HepG2 (cell line): ENCODE measurements at regions not wholly inside any gene's neighbourhood (a gene's known extent, or its start where the extent isn't known, plus 50 kb on each side); places are given as distances from the start of the nearest gene placed in this dataset.

Source experiments
- ATAC-seq: fragments of 200-7000 bp; cut with Tn5 transposase; 3 replicates; pipeline ENCODE4 v1.9.1; 2020; ENCODE audit warnings: mild to moderate bottlenecking, moderate library complexity
- BruUV-seq: library from RNA; stranded (reverse); fragments of 400-500 nt; replicated peaks from 2 replicates; lab custom pipeline; 2021; lab: Mats Ljungman, UMichigan
- CTCF ChIA-PET: fragments of 300-600 bp; formaldehyde crosslinking; extraction: SDS; loops from one replicate; lab custom pipeline; 2021; ENCODE audit warnings: low total read pairs, inconsistent platforms, low intra/inter-chr PET ratio; lab: Yijun Ruan, JAX
- POLR2A ChIA-PET: fragments of 350-600 bp; sonication (Branson Sonifier 250); formaldehyde crosslinking; loops from one replicate; lab custom pipeline; 2020; ENCODE audit warnings: antibody characterized with exemption, inconsistent platforms; lab: Yijun Ruan, JAX
- DNase-seq: peaks from one replicate; pipeline ENCODE4 v3.0.0-alpha.2; 2015; ENCODE audit warnings: low spot score
- FAIRE-seq: peaks from 3 replicates; lab custom pipeline; 2011; peaks lifted over from hg19 to GRCh38; lab: Jason Lieb, UNC
- H2AFZ ChIP-seq: one replicate; pipeline ENCODE4 v1.6.1; 2011; ENCODE audit warnings: low read length, inconsistent platforms
- H3K27ac ChIP-seq: fragments of 300-600 bp; 3 replicates; pipeline ENCODE4 v1.8.0; 2011; ENCODE audit warnings: mixed run types, mild to moderate bottlenecking, mixed read lengths, low read length, inconsistent platforms; ENCODE audit not compliant: insufficient read depth; ENCODE audit errors: extremely low read length
- H3K27me3 ChIP-seq, 2 experiments: fragments of 200-600 bp in 1 of 2; 2 replicates in 1 of 2; 3 replicates in 1 of 2; pipeline versions ENCODE4 v1.6.0 to v1.8.0; 2011; ENCODE audit warnings: low read length in 2 of 2, mild to moderate bottlenecking in 2 of 2, moderate library complexity in 2 of 2, inconsistent platforms in 1 of 2; ENCODE audit not compliant: insufficient read depth in 2 of 2, control insufficient read depth in 1 of 2
- H3K36me3 ChIP-seq, 2 experiments: fragments of 200-600 bp in 1 of 2; replicated peaks in 1 of 2; 2 replicates in 1 of 2; 3 replicates in 1 of 2; pipeline versions ENCODE4 v1.5.1 to v1.8.0; 2011; ENCODE audit warnings: low read length in 2 of 2, inconsistent platforms in 1 of 2; ENCODE audit not compliant: insufficient read depth in 2 of 2, control insufficient read depth in 1 of 2
- H3K4me1 ChIP-seq: 2 replicates; pipeline ENCODE4 v1.5.1; 2012; ENCODE audit warnings: low read length, inconsistent platforms; ENCODE audit not compliant: insufficient read depth
- H3K4me2 ChIP-seq: 2 replicates; pipeline ENCODE4 v1.6.0; 2011; ENCODE audit warnings: low read depth, low read length, inconsistent platforms
- H3K4me3 ChIP-seq, 3 experiments: fragments of 200-600 bp in 1 of 3; sonication (generic), shearing (Covaris generic) in 1 of 3; replicated peaks in 1 of 3; 2 replicates each; pipeline ENCODE4 v1.5.1; 2011 to 2016; ENCODE audit warnings: low read length in 3 of 3, inconsistent platforms in 2 of 3, low read depth in 2 of 3, mild to moderate bottlenecking in 2 of 3, control low read depth in 1 of 3, mixed read lengths in 1 of 3; ENCODE audit not compliant: insufficient read depth in 1 of 3
- H3K79me2 ChIP-seq: one replicate; pipeline ENCODE4 v1.6.1; 2011; ENCODE audit warnings: low read length, inconsistent platforms; ENCODE audit not compliant: insufficient read depth
- H3K9ac ChIP-seq: 2 replicates; pipeline ENCODE4 v1.6.0; 2011; ENCODE audit warnings: mild to moderate bottlenecking, low read depth, low read length, inconsistent platforms; ENCODE audit not compliant: insufficient read depth
- H3K9me3 ChIP-seq: 2 replicates; pipeline ENCODE4 v1.5.1; 2012; ENCODE audit warnings: mild to moderate bottlenecking, low read length
- H4K20me1 ChIP-seq: 2 replicates; pipeline ENCODE4 v1.6.0; 2011; ENCODE audit warnings: inconsistent platforms, mild to moderate bottlenecking, low read length, moderate library complexity; ENCODE audit not compliant: insufficient read depth
- CHCHD3 ChIP-seq: sonication (generic); formaldehyde crosslinking; IDR thresholded peaks from 2 replicates; pipeline ENCODE4 v1.8.0; 2022; ENCODE audit warnings: mild to moderate bottlenecking, missing genetic modification reagents, moderate library complexity
- MAF1 ChIP-seq: sonication (generic); formaldehyde crosslinking; IDR thresholded peaks from 2 replicates; pipeline ENCODE4 v1.5.0; 2020; ENCODE audit warnings: missing genetic modification reagents, borderline replicate concordance
- MAFG ChIP-seq: sonication (generic); formaldehyde crosslinking; IDR thresholded peaks from 2 replicates; pipeline ENCODE4 v1.5.1; 2020; ENCODE audit warnings: mild to moderate bottlenecking, missing genetic modification reagents
- MBNL3 ChIP-seq: fragments of 250-450 bp; sonication (Bioruptor Pico); conservative IDR thresholded peaks from 2 replicates; pipeline ENCODE4 v1.8.0; 2022; ENCODE audit warnings: mild to moderate bottlenecking, inconsistent platforms
- MIER3 ChIP-seq: IDR thresholded peaks from 2 replicates; pipeline ENCODE4 v1.6.1; 2016; ENCODE audit warnings: missing compliant biosample characterization, borderline replicate concordance
- NFE2L1 ChIP-seq: sonication (generic); formaldehyde crosslinking; IDR thresholded peaks from 2 replicates; pipeline ENCODE4 v1.4.0; 2020; ENCODE audit warnings: missing genetic modification reagents, mild to moderate bottlenecking, borderline replicate concordance
- PCBP2 ChIP-seq: fragments of 200-400 bp; formaldehyde crosslinking; optimal IDR thresholded peaks from 2 replicates; pipeline ENCODE3; 2018; ENCODE audit warnings: low read length, low read depth; ENCODE audit not compliant: poor library complexity, severe bottlenecking
- ZNF180 ChIP-seq: sonication (generic); formaldehyde crosslinking; IDR thresholded peaks from 2 replicates; pipeline ENCODE4 v1.4.0; 2020; ENCODE audit warnings: low read depth, missing genetic modification reagents, borderline replicate concordance
- ZNF629 ChIP-seq: sonication (generic); formaldehyde crosslinking; conservative IDR thresholded peaks from 2 replicates; pipeline ENCODE4 v1.5.0; 2020; ENCODE audit warnings: missing genetic modification reagents
- WGBS: methylation state at CpG from one replicate; pipeline ENCODE4 v1.1.6; 2017; ENCODE audit warnings: low lambda C conversion rate; 5-methylcytosine and 5-hydroxymethylcytosine counted together
- in situ Hi-C: cut with HindIII; loops from 2 replicates; pipeline ENCODE4 v1.10.0; 2017; ENCODE audit warnings: low pct_unique_long_range_greater_than_20kb; ENCODE audit not compliant: extremely low pct_ligation_motif_present
- intact Hi-C: fragments of 100-400 bp; cut with micrococcal nuclease; formaldehyde crosslinking; loops from one replicate; pipeline ENCODE4 v1.10.0; 2022; ENCODE audit not compliant: unreplicated experiment
- TF ChIP-seq, protein P1 (sequence below): IDR thresholded peaks from 2 replicates; pipeline ENCODE4 v1.6.1; 2016; ENCODE audit warnings: missing biosample characterization, missing genetic modification reagents, low read depth
- TF ChIP-seq, protein P2 (sequence below): sonication (generic); formaldehyde crosslinking; IDR thresholded peaks from 2 replicates; pipeline ENCODE4 v1.5.0; 2020; ENCODE audit warnings: missing genetic modification reagents
- TF ChIP-seq, protein P3 (sequence below): sonication (generic); formaldehyde crosslinking; IDR thresholded peaks from 2 replicates; pipeline ENCODE4 v1.5.1; 2020; ENCODE audit warnings: missing genetic modification reagents, mild to moderate bottlenecking, borderline replicate concordance

DNA sequence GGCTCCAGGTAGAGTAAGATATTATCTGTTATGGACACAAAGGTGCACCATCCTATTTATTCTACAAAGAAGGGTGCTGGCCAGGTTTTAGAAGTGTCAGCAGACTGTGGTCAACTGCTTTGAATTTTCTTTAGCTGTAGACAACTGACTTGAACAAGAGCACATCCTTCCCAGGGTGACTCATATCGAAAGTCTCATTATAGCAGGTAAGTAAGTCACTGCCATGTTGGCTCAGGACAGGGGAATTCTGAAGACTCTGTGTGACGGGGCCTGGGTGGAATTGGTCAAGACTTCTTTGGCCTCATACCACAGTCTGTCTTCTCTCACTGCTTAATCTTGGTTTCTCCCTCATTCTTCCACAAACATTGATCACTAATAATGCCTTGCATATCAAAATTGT, 214.5 kb upstream of the CDH9 start:
- ChIA-PET POLR2A (no interaction called here), CTCF (no interaction called here)
- intact Hi-C loops (no loop called here), in situ Hi-C loops (no loop called here)
- H3K4me2 ChIP-seq: no peak overlapping the region
- no peaks in the 10 kb centered on the region for H3K36me3 ChIP-seq
- BruUV-seq: no TSS peak
- H3K9ac ChIP-seq: no peak overlapping the region
- H4K20me1 ChIP-seq: no peaks in the 10 kb centered on the region
- no peaks in the 10 kb centered on the region for H3K27me3 ChIP-seq
- DNase-seq: no peak
- FAIRE-seq: no peak
- WGBS: 0% methylated on average over 2 of the region's 2 CpGs
- H3K27ac ChIP-seq: no peak overlapping the region
- H3K4me3 ChIP-seq: no peak overlapping the region
- no peak for TF ChIP-seq MAFG (CRISPR knock-in tag)
- TF ChIP-seq MAF1 (CRISPR knock-in tag): no peak
- no peak for TF ChIP-seq NFE2L1 (CRISPR knock-in tag)
- TF ChIP-seq, protein P1, sequence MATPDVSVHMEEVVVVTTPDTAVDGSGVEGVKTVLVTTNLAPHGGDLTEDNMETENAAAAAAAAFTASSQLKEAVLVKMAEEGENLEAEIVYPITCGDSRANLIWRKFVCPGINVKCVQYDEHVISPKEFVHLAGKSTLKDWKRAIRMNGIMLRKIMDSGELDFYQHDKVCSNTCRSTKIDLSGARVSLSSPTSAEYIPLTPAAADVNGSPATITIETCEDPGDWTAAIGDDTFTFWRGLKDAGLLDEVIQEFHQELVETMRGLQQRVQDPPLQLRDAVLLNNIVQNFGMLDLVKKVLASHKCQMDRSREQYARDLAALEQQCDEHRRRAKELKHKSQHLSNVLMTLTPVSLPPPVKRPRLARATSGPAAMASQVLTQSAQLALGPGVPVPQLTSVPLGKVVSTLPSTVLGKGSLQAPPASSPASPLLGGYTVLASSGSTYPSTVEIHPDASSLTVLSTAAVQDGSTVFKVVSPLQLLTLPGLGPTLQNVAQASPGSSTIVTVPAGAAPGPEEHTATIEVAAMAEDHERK (CRISPR knock-in tag): no peak
- no peak for TF ChIP-seq CHCHD3 (CRISPR knock-in tag)
- no peak for TF ChIP-seq MBNL3 (CRISPR knock-in tag)
- TF ChIP-seq ZNF629 (CRISPR knock-in tag): no peak
- TF ChIP-seq MIER3: no peak
- TF ChIP-seq, protein P2, sequence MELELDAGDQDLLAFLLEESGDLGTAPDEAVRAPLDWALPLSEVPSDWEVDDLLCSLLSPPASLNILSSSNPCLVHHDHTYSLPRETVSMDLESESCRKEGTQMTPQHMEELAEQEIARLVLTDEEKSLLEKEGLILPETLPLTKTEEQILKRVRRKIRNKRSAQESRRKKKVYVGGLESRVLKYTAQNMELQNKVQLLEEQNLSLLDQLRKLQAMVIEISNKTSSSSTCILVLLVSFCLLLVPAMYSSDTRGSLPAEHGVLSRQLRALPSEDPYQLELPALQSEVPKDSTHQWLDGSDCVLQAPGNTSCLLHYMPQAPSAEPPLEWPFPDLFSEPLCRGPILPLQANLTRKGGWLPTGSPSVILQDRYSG (CRISPR knock-in tag): no peak
- TF ChIP-seq PCBP2: no peak
- TF ChIP-seq, protein P3, sequence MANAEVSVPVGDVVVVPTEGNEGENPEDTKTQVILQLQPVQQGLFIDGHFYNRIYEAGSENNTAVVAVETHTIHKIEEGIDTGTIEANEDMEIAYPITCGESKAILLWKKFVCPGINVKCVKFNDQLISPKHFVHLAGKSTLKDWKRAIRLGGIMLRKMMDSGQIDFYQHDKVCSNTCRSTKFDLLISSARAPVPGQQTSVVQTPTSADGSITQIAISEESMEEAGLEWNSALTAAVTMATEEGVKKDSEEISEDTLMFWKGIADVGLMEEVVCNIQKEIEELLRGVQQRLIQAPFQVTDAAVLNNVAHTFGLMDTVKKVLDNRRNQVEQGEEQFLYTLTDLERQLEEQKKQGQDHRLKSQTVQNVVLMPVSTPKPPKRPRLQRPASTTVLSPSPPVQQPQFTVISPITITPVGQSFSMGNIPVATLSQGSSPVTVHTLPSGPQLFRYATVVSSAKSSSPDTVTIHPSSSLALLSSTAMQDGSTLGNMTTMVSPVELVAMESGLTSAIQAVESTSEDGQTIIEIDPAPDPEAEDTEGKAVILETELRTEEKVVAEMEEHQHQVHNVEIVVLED (CRISPR knock-in tag): no peak
- TF ChIP-seq ZNF180: no peak
- no peaks in the 10 kb centered on the region for H3K4me1 ChIP-seq
- peaks cover 4% of the 10 kb centered on the region; the same call in 1 of the 2 replicates for H3K9me3 ChIP-seq
- H3K79me2 ChIP-seq: no peaks in the 10 kb centered on the region
- ATAC-seq: no peak
- H2AFZ ChIP-seq: no peak overlapping the region
